Endodermal cell (in vitro differentiated cells): ENCODE measurements at regions not wholly inside any gene's neighbourhood (a gene's known extent, or its start where the extent isn't known, plus 50 kb on each side); places are given as distances from the start of the nearest gene placed in this dataset.

Source experiments
- DNase-seq: peaks from one replicate; pipeline ENCODE4 v3.0.0-alpha.2; 2017
- H3K27ac ChIP-seq: 2 replicates; pipeline ENCODE4 v1.5.1; 2013; ENCODE audit warnings: mild to moderate bottlenecking, low read depth, low read length, moderate library complexity
- H3K27me3 ChIP-seq: 2 replicates; pipeline ENCODE4 v1.6.1; 2013; ENCODE audit warnings: mild to moderate bottlenecking, low read length, moderate library complexity; ENCODE audit not compliant: insufficient read depth, control insufficient read depth, poor library complexity, severe bottlenecking
- H3K36me3 ChIP-seq: 2 replicates; pipeline ENCODE4 v1.7.0; 2013; ENCODE audit warnings: mild to moderate bottlenecking, low read length, moderate library complexity; ENCODE audit not compliant: control insufficient read depth, insufficient read depth
- H3K4me1 ChIP-seq: one replicate; pipeline ENCODE4 v1.7.0; 2013; ENCODE audit warnings: low read length; ENCODE audit not compliant: control insufficient read depth, insufficient read depth
- H3K4me3 ChIP-seq: 2 replicates; pipeline ENCODE4 v1.5.1; 2013; ENCODE audit warnings: mild to moderate bottlenecking, low read length, moderate library complexity
- H3K9ac ChIP-seq: 2 replicates; pipeline ENCODE4 v1.6.1; 2013; ENCODE audit warnings: mild to moderate bottlenecking, low read length, moderate library complexity; ENCODE audit not compliant: poor library complexity, severe bottlenecking; ENCODE audit errors: extremely low read depth
- H3K9me3 ChIP-seq: 2 replicates; pipeline ENCODE4 v1.6.1; 2013; ENCODE audit warnings: mild to moderate bottlenecking, low read length, moderate library complexity; ENCODE audit not compliant: control insufficient read depth
- H3K27ac Mint-ChIP-seq: 2 replicates; pipeline ENCODE4 v1.8.0; 2020; ENCODE audit warnings: mixed read lengths
- H3K27me3 Mint-ChIP-seq: 2 replicates; pipeline ENCODE4 v1.8.0; 2021; ENCODE audit warnings: mild to moderate bottlenecking, mixed read lengths; ENCODE audit not compliant: insufficient read depth
- H3K36me3 Mint-ChIP-seq: 2 replicates; pipeline ENCODE4 v1.8.0; 2020; ENCODE audit warnings: low read depth, mixed read lengths
- H3K4me1 Mint-ChIP-seq: 2 replicates; pipeline ENCODE4 v1.8.0; 2020; ENCODE audit warnings: mixed read lengths
- H3K4me3 Mint-ChIP-seq: 2 replicates; pipeline ENCODE4 v1.8.0; 2020; ENCODE audit warnings: mild to moderate bottlenecking, moderate library complexity, mixed read lengths
- H3K9me3 Mint-ChIP-seq: 2 replicates; pipeline ENCODE4 v1.8.0; 2020; ENCODE audit warnings: mild to moderate bottlenecking, mixed read lengths
- WGBS, 2 experiments: methylation state at CpG; one replicate each; pipeline versions ENCODE4 v1.1.5 to v1.1.7; 2013; ENCODE audit warnings: missing lambda C conversion rate in 2 of 2, mixed read lengths in 1 of 2; ENCODE audit not compliant: insufficient coverage in 1 of 2, insufficient read length in 1 of 2; 5-methylcytosine and 5-hydroxymethylcytosine counted together
- TF ChIP-seq, protein P1 (sequence below): fragments of 200-600 bp; sonication (generic); conservative IDR thresholded peaks from 2 replicates; pipeline ENCODE4 v1.5.0; 2021; ENCODE audit warnings: antibody characterized with exemption, mild to moderate bottlenecking

DNA sequence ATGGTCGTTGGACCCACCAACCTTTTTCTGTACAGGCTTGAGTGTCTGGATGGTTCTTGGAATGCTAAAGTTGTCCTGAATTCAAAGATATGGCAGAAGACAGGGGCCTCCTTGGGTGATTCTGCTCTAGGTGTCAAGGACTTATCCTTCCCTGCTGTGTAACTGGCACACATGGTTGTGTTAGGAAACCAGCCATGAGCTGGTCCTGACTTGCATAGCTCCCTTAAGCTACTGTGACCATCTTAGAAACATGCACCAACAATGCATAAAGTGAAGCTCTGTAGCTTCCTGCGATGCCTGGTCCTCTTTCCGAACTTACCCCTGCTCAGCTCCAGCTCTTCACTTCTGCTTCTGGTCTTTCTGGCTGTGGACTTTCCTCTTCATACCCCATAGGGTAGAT is 224.6 kb downstream of the TLE4 start:
- no peaks in the 10 kb centered on the region for H3K36me3 ChIP-seq
- no peak for DNase-seq
- no peak overlapping the region for H3K4me3 ChIP-seq
- H3K27ac ChIP-seq: no peak overlapping the region
- H3K9me3 ChIP-seq: no peaks in the 10 kb centered on the region
- 84 to 100% methylated on average over 1 to 3 of the region's 3 CpGs for WGBS, 2 experiments
- Mint-ChIP-seq H3K27ac (no peak overlapping the region), H3K36me3 (no peaks in the 10 kb centered on the region), H3K4me3 (no peak overlapping the region), H3K9me3 (no peaks in the 10 kb centered on the region), H3K4me1 (no peaks in the 10 kb centered on the region), H3K27me3 (no peaks in the 10 kb centered on the region)
- no peaks in the 10 kb centered on the region for H3K4me1 ChIP-seq
- H3K27me3 ChIP-seq: no peaks in the 10 kb centered on the region
- H3K9ac ChIP-seq: no peak overlapping the region
- TF ChIP-seq, protein P1, sequence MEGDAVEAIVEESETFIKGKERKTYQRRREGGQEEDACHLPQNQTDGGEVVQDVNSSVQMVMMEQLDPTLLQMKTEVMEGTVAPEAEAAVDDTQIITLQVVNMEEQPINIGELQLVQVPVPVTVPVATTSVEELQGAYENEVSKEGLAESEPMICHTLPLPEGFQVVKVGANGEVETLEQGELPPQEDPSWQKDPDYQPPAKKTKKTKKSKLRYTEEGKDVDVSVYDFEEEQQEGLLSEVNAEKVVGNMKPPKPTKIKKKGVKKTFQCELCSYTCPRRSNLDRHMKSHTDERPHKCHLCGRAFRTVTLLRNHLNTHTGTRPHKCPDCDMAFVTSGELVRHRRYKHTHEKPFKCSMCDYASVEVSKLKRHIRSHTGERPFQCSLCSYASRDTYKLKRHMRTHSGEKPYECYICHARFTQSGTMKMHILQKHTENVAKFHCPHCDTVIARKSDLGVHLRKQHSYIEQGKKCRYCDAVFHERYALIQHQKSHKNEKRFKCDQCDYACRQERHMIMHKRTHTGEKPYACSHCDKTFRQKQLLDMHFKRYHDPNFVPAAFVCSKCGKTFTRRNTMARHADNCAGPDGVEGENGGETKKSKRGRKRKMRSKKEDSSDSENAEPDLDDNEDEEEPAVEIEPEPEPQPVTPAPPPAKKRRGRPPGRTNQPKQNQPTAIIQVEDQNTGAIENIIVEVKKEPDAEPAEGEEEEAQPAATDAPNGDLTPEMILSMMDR: no peak

DNA sequence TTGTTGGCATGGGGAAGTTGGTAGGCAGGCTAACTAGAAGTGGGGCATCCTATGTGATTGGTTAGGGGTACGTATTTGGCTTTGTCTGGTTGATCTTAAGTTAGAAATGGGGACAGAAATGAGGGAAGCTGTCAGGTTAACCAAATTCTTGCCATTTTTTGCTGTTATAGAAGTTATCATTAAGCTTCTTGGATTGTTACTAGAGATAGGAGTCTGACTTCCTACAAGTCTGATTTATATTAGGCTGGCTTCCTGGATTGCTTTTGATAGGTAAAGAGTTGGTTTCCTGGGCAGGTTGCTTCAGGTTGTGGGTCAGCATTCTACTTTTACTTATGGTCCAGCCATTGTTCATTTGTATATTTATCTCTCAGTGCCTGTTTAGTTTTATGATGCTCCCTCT is 216.9 kb downstream of the TLE4 start:
- H3K27ac ChIP-seq: no peak overlapping the region
- TF ChIP-seq, protein P1: no peak
- H3K9me3 ChIP-seq: peaks cover 11% of the 10 kb centered on the region
- H3K27ac Mint-ChIP-seq: no peak overlapping the region
- H3K9me3 Mint-ChIP-seq: peaks cover 13% of the 10 kb centered on the region
- no peaks in the 10 kb centered on the region for H3K36me3 Mint-ChIP-seq
- H3K4me3 ChIP-seq: no peak overlapping the region
- no peak overlapping the region for H3K9ac ChIP-seq
- DNase-seq: no peak
- no peaks in the 10 kb centered on the region for H3K4me1 ChIP-seq
- no peaks in the 10 kb centered on the region for H3K27me3 ChIP-seq
- no peaks in the 10 kb centered on the region for H3K4me1 Mint-ChIP-seq
- H3K36me3 ChIP-seq: no peaks in the 10 kb centered on the region
- 93% methylated on average over 1 of the region's 1 CpG; no CpG with 5 or more reads in 1 of the 2 experiments for WGBS, 2 experiments
- no peak overlapping the region for H3K4me3 Mint-ChIP-seq
- H3K27me3 Mint-ChIP-seq: no peaks in the 10 kb centered on the region

DNA sequence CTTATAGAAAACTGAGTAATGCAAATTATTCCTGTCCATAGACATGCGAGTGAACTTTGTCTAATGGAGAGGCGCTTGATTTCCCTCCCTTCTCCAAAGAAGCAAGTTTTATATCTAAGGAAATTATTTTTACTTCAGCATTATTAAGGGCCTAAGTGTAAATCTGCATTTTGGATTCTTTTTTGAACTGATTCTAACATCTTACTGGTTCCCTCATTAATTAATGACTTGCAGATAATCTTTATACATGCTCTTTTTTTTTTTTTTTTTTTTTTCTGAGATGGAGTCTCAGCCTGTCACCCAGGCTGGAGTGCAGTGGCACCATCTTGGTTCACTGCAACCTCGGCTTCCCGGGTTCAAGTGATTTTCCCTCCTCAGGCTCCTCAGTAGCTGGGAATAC is 209.5 kb downstream of the TLE4 start:
- WGBS, 2 experiments: 92 to 100% methylated on average over 3 to 4 of the region's 4 CpGs
- H3K9me3 Mint-ChIP-seq: no peaks in the 10 kb centered on the region
- Histone ChIP-seq H3K36me3 (no peaks in the 10 kb centered on the region), H3K27me3 (no peaks in the 10 kb centered on the region), H3K9me3 (no peaks in the 10 kb centered on the region), H3K9ac (no peak overlapping the region), H3K4me3 (no peak overlapping the region), H3K27ac (no peak overlapping the region), H3K4me1 (no peaks in the 10 kb centered on the region)
- TF ChIP-seq, protein P1: no peak
- DNase-seq: no peak
- H3K36me3 Mint-ChIP-seq: no peaks in the 10 kb centered on the region
- no peaks in the 10 kb centered on the region for H3K27me3 Mint-ChIP-seq
- H3K27ac Mint-ChIP-seq: no peak overlapping the region
- no peak overlapping the region for H3K4me3 Mint-ChIP-seq
- H3K4me1 Mint-ChIP-seq: no peaks in the 10 kb centered on the region
